Activated T-helper 17 cell treated with anti-CD3 and anti-CD28 coated beads, Interleukin-2, amount 50 U/mL, for 72 hours (primary cell): ENCODE measurements at regions not wholly inside any gene's neighbourhood (a gene's known extent, or its start where the extent isn't known, plus 50 kb on each side); places are given as distances from the start of the nearest gene placed in this dataset.

Source experiments
- ATAC-seq: fragments of 150-1000 bp; cut with Tn5 transposase; replicated peaks from 2 replicates; pipeline ENCODE4 v1.10.0; 2021; ENCODE audit warnings: mild to moderate bottlenecking, moderate library complexity
- H3K27ac Mint-ChIP-seq: one replicate; pipeline ENCODE4 v1.8.0; 2022; ENCODE audit warnings: mixed read lengths
- H3K27me3 Mint-ChIP-seq: one replicate; pipeline ENCODE4 v1.8.0; 2022; ENCODE audit warnings: mixed read lengths
- H3K36me3 Mint-ChIP-seq: one replicate; pipeline ENCODE4 v1.8.0; 2022; ENCODE audit warnings: low read depth, mild to moderate bottlenecking, mixed read lengths
- H3K4me1 Mint-ChIP-seq: one replicate; pipeline ENCODE4 v1.8.0; 2022; ENCODE audit warnings: mixed read lengths
- H3K4me3 Mint-ChIP-seq: one replicate; pipeline ENCODE4 v1.8.0; 2022; ENCODE audit warnings: mild to moderate bottlenecking, mixed read lengths
- H3K9me3 Mint-ChIP-seq: one replicate; pipeline ENCODE4 v1.8.0; 2022; ENCODE audit warnings: mixed read lengths

DNA sequence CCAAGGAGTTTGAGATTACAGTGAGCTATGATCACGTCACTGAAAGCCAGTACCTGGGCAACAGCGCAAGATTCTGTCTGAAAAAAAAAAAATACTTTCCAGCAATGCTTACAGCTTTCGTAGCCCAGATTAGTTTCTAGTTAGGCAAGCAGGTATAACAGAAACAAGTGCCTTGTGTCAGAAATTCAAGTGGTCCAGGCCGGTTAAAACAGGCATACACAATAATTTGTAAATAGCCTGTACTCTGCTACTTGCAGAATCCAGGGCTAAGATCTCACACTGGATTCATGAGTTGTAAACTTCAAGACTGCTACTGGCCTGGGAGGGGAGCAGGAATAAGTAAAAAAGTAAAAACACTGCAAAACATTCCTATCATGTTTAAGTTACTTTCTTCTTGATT lies 512.9 kb downstream of the IPMK start:
- Mint-ChIP-seq H3K9me3 (peaks cover 12% of the 10 kb centered on the region), H3K36me3 (no peaks in the 10 kb centered on the region), H3K27me3 (no peaks in the 10 kb centered on the region), H3K4me1 (no peaks in the 10 kb centered on the region), H3K4me3 (no peak overlapping the region), H3K27ac (no peak overlapping the region)
- ATAC-seq = no peak

DNA sequence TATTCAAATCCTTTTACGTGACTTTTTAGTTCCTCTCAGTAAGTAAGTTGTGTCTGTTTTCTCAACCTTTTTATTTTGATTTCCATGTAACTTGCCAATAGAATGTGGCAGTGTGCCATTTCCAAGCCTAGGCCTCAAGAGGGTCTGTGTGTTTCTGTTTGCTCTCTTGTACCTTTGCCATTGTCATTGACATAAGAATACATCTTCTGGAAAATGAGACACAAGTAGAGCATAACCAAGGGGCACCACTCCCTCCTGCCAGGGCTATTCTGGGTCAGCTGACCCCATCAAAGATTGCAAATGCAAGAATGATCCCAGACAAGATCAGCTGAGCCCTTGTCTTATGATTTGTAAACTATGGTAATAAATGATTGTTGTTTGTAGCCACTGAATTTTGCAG lies 524.0 kb downstream of the IPMK start:
- peaks cover 5% of the 10 kb centered on the region for H3K9me3 Mint-ChIP-seq
- H3K27ac Mint-ChIP-seq = no peak overlapping the region
- no peaks in the 10 kb centered on the region for H3K36me3 Mint-ChIP-seq
- H3K4me3 Mint-ChIP-seq = no peak overlapping the region
- ATAC-seq = no peak
- H3K4me1 Mint-ChIP-seq = no peaks in the 10 kb centered on the region
- no peaks in the 10 kb centered on the region for H3K27me3 Mint-ChIP-seq

DNA sequence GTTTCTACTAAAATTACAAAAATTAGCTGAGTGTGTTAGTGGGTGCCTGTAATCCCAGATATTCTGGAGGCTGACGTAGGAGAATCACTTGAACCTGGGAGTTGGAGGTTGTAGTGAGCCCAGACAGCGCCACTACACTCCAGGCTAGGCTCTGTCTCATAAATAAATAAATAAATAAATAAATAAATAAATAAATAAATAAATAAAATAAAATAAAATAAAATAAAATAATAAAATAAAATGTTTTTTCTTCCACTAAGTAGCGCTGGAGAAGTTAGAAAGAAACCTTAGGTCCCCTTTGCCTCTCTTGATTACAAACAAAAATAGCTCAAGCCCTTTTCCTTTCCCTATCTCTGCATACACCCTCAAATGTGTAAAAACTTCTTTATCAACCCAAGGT lies 525.9 kb downstream of the IPMK start:
- H3K4me1 Mint-ChIP-seq = no peaks in the 10 kb centered on the region
- no peak overlapping the region for H3K27ac Mint-ChIP-seq
- peaks cover 5% of the 10 kb centered on the region for H3K9me3 Mint-ChIP-seq
- no peak for ATAC-seq
- no peaks in the 10 kb centered on the region for H3K36me3 Mint-ChIP-seq
- no peak overlapping the region for H3K4me3 Mint-ChIP-seq
- no peaks in the 10 kb centered on the region for H3K27me3 Mint-ChIP-seq

DNA sequence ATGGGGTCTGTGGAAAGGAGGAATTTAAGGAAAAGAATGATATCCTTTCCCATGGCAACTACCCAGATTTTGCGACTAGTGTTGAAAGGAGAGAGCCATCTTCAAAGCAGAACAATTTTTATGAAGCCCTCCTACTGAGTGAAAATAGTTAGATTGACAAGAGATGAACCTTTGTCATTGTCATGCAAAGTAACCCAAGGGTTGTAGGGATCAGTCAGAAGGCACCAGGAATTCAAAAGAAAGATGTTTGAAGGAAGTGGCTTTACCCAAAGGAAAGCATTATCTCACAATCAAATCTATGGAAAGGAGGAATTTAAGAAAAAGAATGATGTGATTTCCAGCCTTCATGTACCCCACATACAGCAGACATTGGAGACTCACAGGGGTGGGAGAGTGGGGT lies 544.4 kb downstream of the IPMK start:
- H3K4me3 Mint-ChIP-seq = no peak overlapping the region
- peaks cover 8% of the 10 kb centered on the region for H3K9me3 Mint-ChIP-seq
- no peaks in the 10 kb centered on the region for H3K4me1 Mint-ChIP-seq
- ATAC-seq = no peak
- H3K27ac Mint-ChIP-seq = no peak overlapping the region
- H3K27me3 Mint-ChIP-seq = no peaks in the 10 kb centered on the region
- H3K36me3 Mint-ChIP-seq = no peaks in the 10 kb centered on the region

DNA sequence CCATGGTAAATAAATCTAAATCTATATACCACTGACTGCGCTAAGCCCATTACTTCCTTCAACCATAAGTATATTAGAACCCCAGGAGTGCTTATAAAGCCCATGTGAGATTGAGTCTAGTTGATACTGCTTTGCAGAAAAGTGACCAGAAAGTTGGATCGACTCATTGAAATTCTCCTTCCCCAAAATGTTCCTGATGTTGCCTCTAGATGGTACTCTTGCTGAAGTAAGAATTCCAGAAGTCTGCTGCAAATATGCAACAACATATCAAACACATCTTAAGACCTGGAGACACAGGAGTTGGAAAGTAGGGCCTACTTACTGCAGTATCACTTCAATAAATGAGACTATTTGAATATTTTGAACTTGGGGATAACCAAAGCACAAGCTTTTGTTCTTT lies 550.8 kb downstream of the IPMK start:
- Mint-ChIP-seq H3K4me1 (no peaks in the 10 kb centered on the region), H3K4me3 (no peak overlapping the region)

DNA sequence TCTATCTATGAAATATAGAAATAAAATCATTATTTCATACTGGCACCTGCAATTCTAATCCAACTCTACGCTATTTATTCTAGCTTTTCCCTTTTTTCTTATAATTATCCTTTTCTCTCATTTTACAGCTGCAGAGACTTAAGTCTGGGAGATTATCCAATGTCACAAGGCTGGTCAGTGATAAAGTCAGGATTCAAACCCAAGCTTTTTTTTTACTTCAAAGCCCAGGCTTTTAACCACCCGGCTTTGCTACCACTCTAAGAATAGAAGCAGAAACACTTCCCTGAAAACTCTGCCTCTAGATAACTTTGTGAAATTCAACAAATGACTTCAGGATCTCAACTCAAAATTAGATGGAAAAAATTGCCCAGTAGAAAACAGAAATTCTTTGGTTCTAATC lies 552.5 kb downstream of the IPMK start:
- Mint-ChIP-seq H3K27ac (no peak overlapping the region), H3K36me3 (no peaks in the 10 kb centered on the region), H3K4me1 (no peaks in the 10 kb centered on the region), H3K27me3 (no peaks in the 10 kb centered on the region), H3K9me3 (no peaks in the 10 kb centered on the region), H3K4me3 (no peak overlapping the region)
- ATAC-seq = no peak

More for the DNA sequence above, 550.8 kb downstream of the IPMK start:
- H3K27ac Mint-ChIP-seq = no peak overlapping the region
- no peaks in the 10 kb centered on the region for H3K36me3 Mint-ChIP-seq
- no peaks in the 10 kb centered on the region for H3K27me3 Mint-ChIP-seq
- ATAC-seq = no peak
- no peaks in the 10 kb centered on the region for H3K9me3 Mint-ChIP-seq

DNA sequence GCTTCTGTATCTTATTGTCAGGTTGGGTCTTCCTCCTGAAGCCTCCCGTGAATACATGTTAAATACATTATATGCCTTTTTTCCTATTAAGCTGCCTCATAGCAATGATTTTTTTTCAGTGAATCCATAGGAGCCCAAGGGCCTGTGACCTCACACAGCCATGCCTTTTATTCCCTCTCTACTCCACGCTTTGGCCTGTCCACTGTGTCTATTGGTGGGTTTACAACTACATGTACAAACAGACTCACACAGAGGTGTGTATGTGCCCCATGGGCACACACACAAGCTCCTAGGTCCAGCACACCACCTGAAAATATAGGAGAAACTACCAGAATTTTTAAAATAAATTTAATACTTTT lies 560.4 kb downstream of the IPMK start:
- no peaks in the 10 kb centered on the region for H3K27me3 Mint-ChIP-seq
- H3K27ac Mint-ChIP-seq = no peak overlapping the region
- no peaks in the 10 kb centered on the region for H3K36me3 Mint-ChIP-seq
- no peaks in the 10 kb centered on the region for H3K9me3 Mint-ChIP-seq
- H3K4me3 Mint-ChIP-seq = no peak overlapping the region
- H3K4me1 Mint-ChIP-seq = no peaks in the 10 kb centered on the region
- no peak for ATAC-seq

DNA sequence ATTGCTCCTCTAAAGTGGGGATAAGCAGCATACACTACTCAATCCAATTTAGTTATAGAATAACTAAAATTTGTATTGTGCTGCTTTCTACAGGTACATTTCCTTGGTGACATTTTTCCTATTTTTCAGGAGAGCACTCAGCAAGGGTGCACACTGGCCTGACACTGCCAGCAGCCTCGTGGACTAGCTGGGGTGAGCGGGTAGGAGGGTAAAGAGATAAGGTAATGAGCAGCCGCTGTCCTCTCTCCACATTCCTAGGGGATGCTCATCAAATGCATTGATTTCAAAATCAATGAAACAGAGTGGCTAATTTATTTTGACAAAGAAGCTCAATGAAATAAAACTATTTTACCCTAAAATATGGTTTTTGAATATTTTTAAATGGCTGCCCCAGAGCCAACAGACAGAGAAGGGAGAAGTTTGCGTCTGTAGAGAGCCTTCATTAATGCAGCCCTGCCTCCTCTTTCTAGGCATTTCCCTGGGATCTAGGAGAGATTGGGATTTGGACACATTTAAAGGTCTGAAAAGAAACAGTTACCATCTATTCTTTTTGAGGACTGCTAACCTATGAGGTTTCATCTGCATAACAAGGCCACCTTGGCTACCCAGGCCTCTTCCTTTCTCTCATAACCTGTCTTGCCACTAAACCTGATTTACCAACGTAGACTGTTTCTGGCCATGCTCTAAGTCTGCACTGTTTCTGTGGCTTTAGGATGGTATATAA lies 561.0 kb downstream of the IPMK start:
- H3K27me3 Mint-ChIP-seq = no peaks in the 10 kb centered on the region
- ATAC-seq = no peak
- no peaks in the 10 kb centered on the region for H3K36me3 Mint-ChIP-seq
- no peaks in the 10 kb centered on the region for H3K9me3 Mint-ChIP-seq
- no peak overlapping the region for H3K27ac Mint-ChIP-seq
- no peaks in the 10 kb centered on the region for H3K4me1 Mint-ChIP-seq
- no peak overlapping the region for H3K4me3 Mint-ChIP-seq

DNA sequence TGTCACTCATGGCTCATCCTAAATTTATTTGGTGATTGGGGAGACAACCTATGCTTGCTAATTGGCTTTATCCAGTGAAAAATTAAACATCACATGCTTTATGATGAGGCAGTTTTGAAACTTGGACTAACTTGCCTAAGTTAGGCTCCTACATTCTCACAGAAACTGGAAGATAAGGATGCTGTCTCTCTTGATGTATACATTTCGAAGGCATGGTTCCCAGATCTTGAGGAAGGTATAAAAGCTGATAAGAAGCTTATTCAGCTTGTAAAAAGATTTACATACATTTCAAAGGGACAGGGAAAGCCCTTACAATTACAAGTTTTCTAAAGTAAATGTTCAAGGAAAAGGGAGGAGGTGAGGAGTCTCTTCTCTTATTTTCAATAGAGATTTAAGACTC lies 561.7 kb downstream of the IPMK start:
- Mint-ChIP-seq H3K27me3 (no peaks in the 10 kb centered on the region), H3K27ac (no peak overlapping the region), H3K4me1 (no peaks in the 10 kb centered on the region), H3K4me3 (no peak overlapping the region), H3K36me3 (no peaks in the 10 kb centered on the region), H3K9me3 (no peaks in the 10 kb centered on the region)
- ATAC-seq = no peak

DNA sequence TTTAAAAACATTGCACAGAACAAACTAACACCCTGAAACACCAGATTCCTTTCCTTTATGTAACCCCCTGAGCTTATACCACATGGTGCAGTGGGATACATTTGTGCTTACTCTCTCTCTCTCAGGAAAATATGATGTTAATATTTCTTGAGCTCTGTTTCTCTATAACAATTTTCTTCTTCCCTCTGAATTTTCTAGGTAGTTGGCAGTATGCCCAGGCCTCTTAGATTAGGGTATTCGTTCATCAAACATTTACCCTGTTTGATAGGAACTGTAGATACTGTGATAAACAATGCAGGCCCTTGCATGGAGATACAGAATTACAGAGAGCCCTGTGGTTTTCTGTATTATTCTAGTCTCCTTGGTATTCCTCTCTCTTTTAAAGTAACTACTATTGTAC lies 567.8 kb downstream of the IPMK start:
- no peaks in the 10 kb centered on the region for H3K27me3 Mint-ChIP-seq
- H3K9me3 Mint-ChIP-seq = peaks cover 4% of the 10 kb centered on the region
- ATAC-seq = no peak
- H3K4me3 Mint-ChIP-seq = no peak overlapping the region
- H3K36me3 Mint-ChIP-seq = no peaks in the 10 kb centered on the region
- H3K4me1 Mint-ChIP-seq = no peaks in the 10 kb centered on the region
- H3K27ac Mint-ChIP-seq = no peak overlapping the region

DNA sequence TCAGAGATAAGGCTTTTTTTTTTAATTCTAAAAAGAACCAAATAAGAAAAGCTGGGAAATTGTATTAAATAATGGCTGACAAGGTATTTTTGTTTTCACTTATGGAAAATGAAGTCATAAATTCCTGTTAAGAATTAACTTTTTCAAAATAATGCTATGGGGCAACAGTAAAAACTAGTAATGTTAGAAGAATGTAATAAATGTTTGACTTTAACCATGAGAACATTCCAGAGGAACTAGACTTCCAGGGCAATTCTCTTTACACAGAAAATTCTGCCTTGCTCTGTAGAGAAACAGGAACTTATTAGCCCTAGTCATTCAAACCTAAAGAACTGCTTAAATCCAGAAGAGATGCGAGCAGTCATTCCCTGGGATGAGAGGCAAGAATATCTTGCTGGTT lies 571.1 kb downstream of the IPMK start:
- no peaks in the 10 kb centered on the region for H3K4me1 Mint-ChIP-seq
- no peak overlapping the region for H3K4me3 Mint-ChIP-seq
- no peaks in the 10 kb centered on the region for H3K36me3 Mint-ChIP-seq
- H3K27ac Mint-ChIP-seq = no peak overlapping the region
- ATAC-seq = no peak
- H3K27me3 Mint-ChIP-seq = no peaks in the 10 kb centered on the region
- H3K9me3 Mint-ChIP-seq = peaks cover 4% of the 10 kb centered on the region

DNA sequence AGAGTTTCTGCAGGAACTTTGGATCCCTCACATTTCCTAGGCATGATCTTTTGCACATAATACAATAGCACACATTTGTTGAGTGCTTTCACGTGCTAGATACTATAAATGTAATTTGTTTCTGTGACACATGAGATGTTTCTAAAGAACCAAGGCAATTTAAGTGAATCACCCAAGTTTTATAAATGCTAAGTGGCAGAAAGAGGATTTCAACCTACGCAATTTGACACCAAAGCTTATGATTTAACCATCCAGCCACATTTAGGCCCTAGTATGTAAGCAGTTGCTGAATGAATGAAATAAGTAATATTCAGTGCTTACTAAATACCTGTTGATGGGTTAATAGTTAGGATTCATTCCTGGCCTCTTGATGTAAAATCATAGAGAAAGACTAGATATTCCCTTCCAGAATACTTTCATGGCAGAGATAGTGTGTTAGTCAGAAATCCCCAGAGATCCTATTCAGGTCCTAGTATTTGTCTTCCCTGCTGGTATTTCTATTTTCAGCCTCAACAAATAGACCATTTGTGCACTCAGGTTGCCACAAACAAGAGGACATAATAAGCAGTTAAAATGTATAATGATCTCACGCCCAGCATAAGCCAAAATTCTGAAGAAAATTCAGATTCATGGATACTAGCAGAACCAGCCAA lies 572.6 kb downstream of the IPMK start:
- peaks cover 4% of the 10 kb centered on the region for H3K9me3 Mint-ChIP-seq
- no peak for ATAC-seq
- H3K4me1 Mint-ChIP-seq = no peaks in the 10 kb centered on the region
- no peak overlapping the region for H3K27ac Mint-ChIP-seq
- no peak overlapping the region for H3K4me3 Mint-ChIP-seq
- H3K36me3 Mint-ChIP-seq = no peaks in the 10 kb centered on the region
- no peaks in the 10 kb centered on the region for H3K27me3 Mint-ChIP-seq

DNA sequence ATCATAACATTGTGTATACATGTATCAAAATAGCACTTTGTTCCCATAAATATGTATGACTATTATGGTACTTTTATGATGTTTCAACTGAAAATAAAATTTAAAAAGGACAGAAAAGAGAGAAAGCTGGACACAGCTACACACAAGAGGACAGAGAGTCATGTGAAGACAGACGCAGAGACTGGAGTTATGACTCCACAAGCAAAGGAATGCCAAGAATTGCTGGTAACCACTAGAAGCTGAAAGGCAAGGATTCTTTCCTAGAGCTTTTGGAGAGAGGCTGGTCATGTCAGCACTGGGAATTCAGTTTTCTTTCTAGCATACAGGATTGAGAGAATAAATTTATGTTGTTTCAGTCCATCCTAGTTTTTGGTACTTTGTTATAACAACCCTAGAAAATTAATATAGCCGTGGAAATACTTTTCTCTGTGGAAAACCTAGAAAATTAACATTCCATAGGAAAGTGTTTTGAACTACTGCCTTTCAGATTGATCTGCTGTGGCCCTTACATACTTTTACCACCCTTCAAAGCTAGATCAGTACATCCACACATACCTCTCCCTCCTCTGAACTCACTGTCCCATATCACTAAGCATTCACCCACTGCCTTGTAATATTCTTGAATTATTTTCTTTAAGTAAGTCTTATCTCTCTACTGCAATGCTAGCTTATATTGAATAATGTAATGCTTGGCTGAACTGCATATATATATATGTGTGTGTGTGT lies 575.3 kb downstream of the IPMK start:
- H3K36me3 Mint-ChIP-seq = no peaks in the 10 kb centered on the region
- no peaks in the 10 kb centered on the region for H3K27me3 Mint-ChIP-seq
- ATAC-seq = no peak
- H3K4me3 Mint-ChIP-seq = no peak overlapping the region
- H3K4me1 Mint-ChIP-seq = no peaks in the 10 kb centered on the region
- peaks cover 4% of the 10 kb centered on the region for H3K9me3 Mint-ChIP-seq
- no peak overlapping the region for H3K27ac Mint-ChIP-seq

DNA sequence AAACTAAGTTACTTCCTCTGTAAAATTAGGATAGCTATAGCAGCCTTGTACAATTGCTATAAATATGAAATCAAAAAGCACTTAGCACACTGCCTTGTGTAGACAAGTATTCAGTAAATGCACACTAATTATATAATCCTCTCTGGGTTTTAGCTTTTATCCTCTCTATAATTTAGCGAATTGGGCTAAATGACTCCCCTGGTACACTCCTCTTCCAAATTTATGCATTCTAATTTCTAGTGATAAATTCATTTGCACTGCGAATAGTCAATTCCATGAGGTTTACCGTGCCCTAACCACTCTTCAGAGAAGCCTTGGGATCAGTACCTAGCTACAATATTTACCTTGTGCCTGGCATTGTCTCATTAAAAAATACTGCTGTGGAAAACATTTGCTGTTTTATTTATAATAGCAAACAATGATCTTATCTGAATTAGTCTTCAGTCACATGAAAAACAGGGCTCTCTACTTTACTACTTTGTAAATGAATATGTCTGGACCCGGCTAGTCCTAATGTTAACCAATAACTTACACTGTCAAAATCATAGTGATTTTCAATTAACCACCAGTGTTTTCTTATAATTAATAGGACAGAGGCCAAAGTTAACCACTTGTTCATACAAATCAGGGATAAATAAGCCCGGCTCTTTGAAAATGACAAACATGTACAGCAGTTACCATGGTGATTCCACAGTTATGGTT lies 577.9 kb downstream of the IPMK start:
- no peaks in the 10 kb centered on the region for H3K36me3 Mint-ChIP-seq
- H3K27ac Mint-ChIP-seq = no peak overlapping the region
- no peak overlapping the region for H3K4me3 Mint-ChIP-seq
- H3K4me1 Mint-ChIP-seq = no peaks in the 10 kb centered on the region
- no peaks in the 10 kb centered on the region for H3K9me3 Mint-ChIP-seq
- no peaks in the 10 kb centered on the region for H3K27me3 Mint-ChIP-seq
- no peak for ATAC-seq

DNA sequence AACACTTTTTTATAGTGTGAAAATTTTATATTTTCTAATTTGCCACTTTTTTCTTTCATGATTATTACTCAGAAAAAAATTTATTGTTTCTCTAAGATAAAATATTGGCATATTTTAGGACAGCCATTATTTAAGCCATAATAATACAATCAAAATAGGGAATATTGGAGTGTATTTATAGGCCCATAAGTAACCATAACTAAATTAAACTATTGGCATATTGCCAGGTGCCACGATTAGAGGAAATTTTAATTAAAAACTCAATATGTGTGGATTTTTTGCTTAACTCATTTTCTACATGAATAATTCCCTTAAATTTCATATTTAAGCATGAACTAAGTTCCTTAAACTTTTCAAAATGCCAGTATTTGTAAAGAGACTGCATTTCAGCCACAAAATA lies 587.8 kb downstream of the IPMK start:
- H3K36me3 Mint-ChIP-seq = no peaks in the 10 kb centered on the region
- no peak overlapping the region for H3K4me3 Mint-ChIP-seq
- no peaks in the 10 kb centered on the region for H3K4me1 Mint-ChIP-seq
- no peak for ATAC-seq
- no peak overlapping the region for H3K27ac Mint-ChIP-seq
- no peaks in the 10 kb centered on the region for H3K27me3 Mint-ChIP-seq
- peaks cover 3% of the 10 kb centered on the region for H3K9me3 Mint-ChIP-seq
